ENCODE measurements at regions not wholly inside any gene's neighbourhood (a gene's known extent, or its start where the extent isn't known, plus 50 kb on each side); places are given as distances from the start of the nearest gene placed in this dataset.

- no peak for ATAC-seq (ENCODE audit: low FRiP score)
- no peak for DNase-seq (ENCODE audit: low spot score)
- no peak for TF ChIP-seq CTCF (IDR thresholded peaks at IDR 0.05)
Measured at GRCh38 chr13:105466376-105466775, 1069.1 kb downstream of the EFNB2 start.

- no peak for ATAC-seq (ENCODE audit: low FRiP score)
Measured at GRCh38 chr13:105465745-105466144, 1069.7 kb downstream of the EFNB2 start, which contains the start of gene DAOA. Gene DAOA, plus strand, starts transcription at chr13:105466045.

GRCh38 chr13:105465251-105465650 is 1070.2 kb downstream of the EFNB2 start:
- TF ChIP-seq CTCF (IDR thresholded peaks at IDR 0.05): no peak
- DNase-seq (ENCODE audit: low spot score) (no peak), ATAC-seq (ENCODE audit: low FRiP score) (no peak)

More at GRCh38 chr13:105465745-105466144, 1069.7 kb downstream of the EFNB2 start, which contains the start of gene DAOA:
- no peak for DNase-seq (ENCODE audit: low spot score)
- no peak for TF ChIP-seq CTCF (IDR thresholded peaks at IDR 0.05)

GRCh38 chr13:105464249-105464648 is 1071.2 kb downstream of the EFNB2 start:
- TF ChIP-seq CTCF (IDR thresholded peaks at IDR 0.05): no peak
- ATAC-seq (ENCODE audit: low FRiP score) (no peak), DNase-seq (ENCODE audit: low spot score) (no peak)

GRCh38 chr13:105463011-105463501 is 1072.4 kb downstream of the EFNB2 start:
- no peak for DNase-seq (ENCODE audit: low spot score)
- no peak for ATAC-seq (ENCODE audit: low FRiP score)
- no peak for TF ChIP-seq CTCF (IDR thresholded peaks at IDR 0.05)

- TF ChIP-seq CTCF (IDR thresholded peaks at IDR 0.05): no peak
- DNase-seq (ENCODE audit: low spot score) (no peak), ATAC-seq (ENCODE audit: low FRiP score) (no peak)
Measured at GRCh38 chr13:105462098-105462497, 1073.4 kb downstream of the EFNB2 start.

- DNase-seq (ENCODE audit: low spot score): no peak
- no peak for TF ChIP-seq CTCF (IDR thresholded peaks at IDR 0.05)
- no peak for ATAC-seq (ENCODE audit: low FRiP score)
Measured at GRCh38 chr13:105452895-105453294, 1082.6 kb downstream of the EFNB2 start.

All from omental fat pad (tissue), 3 donors.